ENCODE measurements at regions not wholly inside any gene's neighbourhood (a gene's known extent, or its start where the extent isn't known, plus 50 kb on each side); places are given as distances from the start of the nearest gene placed in this dataset.

- WGBS, 3 donors, result 90 to 94% (median 93%) methylated on average over 3 of the region's 3 CpGs
- no peak overlapping the region for H3K4me3 ChIP-seq
- H3K27ac ChIP-seq, result no peak overlapping the region
- no peak for ATAC-seq
- H3K36me3 ChIP-seq (ENCODE audit: insufficient read depth in 1 of 2, low read depth in 1 of 2), result no peaks in the 10 kb centered on the region
- no peaks in the 10 kb centered on the region for H3K27me3 ChIP-seq (ENCODE audit: insufficient read depth in 3 of 3, low read length in 2 of 3)
- TF ChIP-seq, protein P1, sequence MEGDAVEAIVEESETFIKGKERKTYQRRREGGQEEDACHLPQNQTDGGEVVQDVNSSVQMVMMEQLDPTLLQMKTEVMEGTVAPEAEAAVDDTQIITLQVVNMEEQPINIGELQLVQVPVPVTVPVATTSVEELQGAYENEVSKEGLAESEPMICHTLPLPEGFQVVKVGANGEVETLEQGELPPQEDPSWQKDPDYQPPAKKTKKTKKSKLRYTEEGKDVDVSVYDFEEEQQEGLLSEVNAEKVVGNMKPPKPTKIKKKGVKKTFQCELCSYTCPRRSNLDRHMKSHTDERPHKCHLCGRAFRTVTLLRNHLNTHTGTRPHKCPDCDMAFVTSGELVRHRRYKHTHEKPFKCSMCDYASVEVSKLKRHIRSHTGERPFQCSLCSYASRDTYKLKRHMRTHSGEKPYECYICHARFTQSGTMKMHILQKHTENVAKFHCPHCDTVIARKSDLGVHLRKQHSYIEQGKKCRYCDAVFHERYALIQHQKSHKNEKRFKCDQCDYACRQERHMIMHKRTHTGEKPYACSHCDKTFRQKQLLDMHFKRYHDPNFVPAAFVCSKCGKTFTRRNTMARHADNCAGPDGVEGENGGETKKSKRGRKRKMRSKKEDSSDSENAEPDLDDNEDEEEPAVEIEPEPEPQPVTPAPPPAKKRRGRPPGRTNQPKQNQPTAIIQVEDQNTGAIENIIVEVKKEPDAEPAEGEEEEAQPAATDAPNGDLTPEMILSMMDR (IDR thresholded peaks at IDR 0.05), result no peak
- no peaks in the 10 kb centered on the region for H3K9me3 ChIP-seq
- no peaks in the 10 kb centered on the region for H3K4me1 ChIP-seq
- no peak for DNase-seq
- intact Hi-C loops (cut with DNase I), result loop anchor here in 1 of 2 donors (10.0 kb wide), 1 partner anchor 60 kb away; no protein-coding TSS in a partner anchor
Observed at GRCh38 chr9:20255052-20255451, 367.2 kb downstream of the MLLT3 start.

GRCh38 chr9:20253635-20254034, 368.7 kb downstream of the MLLT3 start:
- Histone ChIP-seq H3K36me3 (ENCODE audit: insufficient read depth in 1 of 2, low read depth in 1 of 2) (no peaks in the 10 kb centered on the region), H3K9me3 (no peaks in the 10 kb centered on the region), H3K27me3 (ENCODE audit: insufficient read depth in 3 of 3, low read length in 2 of 3) (no peaks in the 10 kb centered on the region), H3K4me3 (no peak overlapping the region), H3K27ac (no peak overlapping the region), H3K4me1 (no peaks in the 10 kb centered on the region)
- ATAC-seq (no peak), DNase-seq (no peak)
- WGBS, 3 donors, result 55 to 62% (median 56%) methylated on average over 5 of the region's 5 CpGs
- intact Hi-C loops (cut with DNase I), result loop anchor here in 1 of 2 donors (10.0 kb wide), 1 partner anchor 61 kb away; no protein-coding TSS in a partner anchor
- TF ChIP-seq, protein P1 (IDR thresholded peaks at IDR 0.05), result no peak

DNA sequence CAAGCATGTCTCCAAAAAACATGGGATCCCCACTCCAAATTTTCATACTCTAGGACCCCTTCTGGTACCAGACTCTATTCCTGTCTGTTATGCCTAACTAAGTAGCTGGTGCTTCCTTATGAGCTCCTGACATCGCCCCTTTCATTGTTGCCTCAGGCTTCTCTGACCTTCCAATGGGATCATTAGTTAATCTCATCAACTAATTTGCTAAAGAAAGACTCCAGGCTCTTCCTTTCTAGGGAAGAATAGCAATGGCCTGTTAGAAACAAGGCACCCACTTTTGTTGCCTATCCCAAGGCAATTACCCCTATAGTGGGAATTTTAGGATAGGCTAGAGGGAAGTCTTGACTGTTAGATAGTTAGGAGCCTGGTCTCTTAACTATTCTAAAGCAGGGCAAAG, 369.5 kb downstream of the MLLT3 start:
- intact Hi-C loops (cut with DNase I), result loop anchor here in 1 of 2 donors (10.0 kb wide), 1 partner anchor 62 kb away; no protein-coding TSS in a partner anchor
- no peak for ATAC-seq

GRCh38 chr9:20250791-20251190, 371.5 kb downstream of the MLLT3 start:
- 77 to 81% (median 81%) methylated on average over 6 of the region's 6 CpGs for WGBS, 3 donors
- no peak overlapping the region for H3K4me3 ChIP-seq
- no peaks in the 10 kb centered on the region for H3K27me3 ChIP-seq (ENCODE audit: insufficient read depth in 3 of 3, low read length in 2 of 3)
- ATAC-seq, result no peak
- intact Hi-C loops (cut with DNase I), result loop anchor here in 1 of 2 donors (10.0 kb wide), 1 partner anchor 64 kb away; no protein-coding TSS in a partner anchor
- H3K4me1 ChIP-seq, result no peaks in the 10 kb centered on the region
- no peaks in the 10 kb centered on the region for H3K36me3 ChIP-seq (ENCODE audit: insufficient read depth in 1 of 2, low read depth in 1 of 2)
- TF ChIP-seq, protein P1 (IDR thresholded peaks at IDR 0.05), result no peak
- H3K9me3 ChIP-seq, result no peaks in the 10 kb centered on the region
- no peak overlapping the region for H3K27ac ChIP-seq
- no peak for DNase-seq

More for the DNA sequence above, 369.5 kb downstream of the MLLT3 start:
- Histone ChIP-seq H3K27ac (no peak overlapping the region), H3K9me3 (no peaks in the 10 kb centered on the region), H3K36me3 (ENCODE audit: insufficient read depth in 1 of 2, low read depth in 1 of 2) (no peaks in the 10 kb centered on the region), H3K27me3 (ENCODE audit: insufficient read depth in 3 of 3, low read length in 2 of 3) (no peaks in the 10 kb centered on the region), H3K4me3 (no peak overlapping the region), H3K4me1 (no peaks in the 10 kb centered on the region)
- TF ChIP-seq, protein P1 (IDR thresholded peaks at IDR 0.05), result no peak
- WGBS, 3 donors, result 95 to 100% (median 97%) methylated on average over 1 of the region's 1 CpG
- DNase-seq, result no peak

DNA sequence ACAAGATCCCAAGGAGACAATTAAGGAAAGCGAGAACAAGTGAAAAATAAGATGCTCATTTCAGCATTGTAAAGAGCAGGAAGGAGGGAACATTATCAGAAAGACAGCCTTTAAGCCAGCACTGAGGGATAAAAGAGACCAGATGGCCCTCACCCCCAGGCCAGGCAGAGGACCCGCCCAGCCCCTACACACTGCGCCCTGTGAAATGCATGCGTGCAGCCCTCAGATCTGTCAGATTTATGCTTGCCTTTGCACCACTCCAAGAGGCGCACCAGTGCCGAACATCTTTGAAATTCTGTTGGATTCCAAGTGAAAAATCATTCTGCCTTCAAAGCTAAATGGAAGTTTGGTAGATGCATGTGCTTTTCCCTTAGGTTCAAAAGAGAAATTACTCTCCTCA, 378.0 kb downstream of the MLLT3 start:
- no peak overlapping the region for H3K4me3 ChIP-seq
- DNase-seq (no peak), ATAC-seq (no peak)
- no peaks in the 10 kb centered on the region for H3K9me3 ChIP-seq
- WGBS, 3 donors, result 71 to 77% (median 76%) methylated on average over 6 of the region's 6 CpGs
- no peaks in the 10 kb centered on the region for H3K36me3 ChIP-seq (ENCODE audit: insufficient read depth in 1 of 2, low read depth in 1 of 2)
- intact Hi-C loops (cut with DNase I), result no loop called here
- no peaks in the 10 kb centered on the region for H3K27me3 ChIP-seq (ENCODE audit: insufficient read depth in 3 of 3, low read length in 2 of 3)
- H3K4me1 ChIP-seq, result no peaks in the 10 kb centered on the region
- TF ChIP-seq, protein P1 (IDR thresholded peaks at IDR 0.05), result no peak
- no peak overlapping the region for H3K27ac ChIP-seq

Data from psoas muscle (tissue), 7 donors.